CD14-positive monocyte (primary cell): ENCODE measurements at regions not wholly inside any gene's neighbourhood (a gene's known extent, or its start where the extent isn't known, plus 50 kb on each side); places are given as distances from the start of the nearest gene placed in this dataset.

Experiments used
- DNase-seq, 3 donors: peaks; one replicate each; pipeline ENCODE4 v3.0.0-alpha.2; 2011 to 2022
- H2AFZ ChIP-seq: 2 replicates; pipeline ENCODE4 v1.6.0; 2012; ENCODE audit warnings: mild to moderate bottlenecking, low read depth, low read length, inconsistent platforms; ENCODE audit not compliant: insufficient read depth, poor library complexity, severe bottlenecking
- H3K27ac ChIP-seq, 2 donors: 1 replicate in 1 of 2; 2 replicates in 1 of 2; pipeline ENCODE4 v1.5.1; 2012 to 2013; ENCODE audit warnings: low read length in 2 of 2, control low read depth in 1 of 2, inconsistent platforms in 1 of 2, low read depth in 1 of 2, mild to moderate bottlenecking in 1 of 2
- H3K27me3 ChIP-seq, 2 donors: one replicate each; pipeline versions ENCODE4 v1.6.0 to v1.6.1; 2011 to 2013; ENCODE audit warnings: low read length in 2 of 2; ENCODE audit not compliant: control insufficient read depth in 2 of 2, insufficient read depth in 2 of 2
- H3K36me3 ChIP-seq, 2 donors: replicated peaks in 1 of 2; 1 replicate in 1 of 2; 2 replicates in 1 of 2; pipeline versions ENCODE4 v1.5.1 to v1.6.1; 2012 to 2013; ENCODE audit warnings: low read length in 2 of 2, control low read depth in 1 of 2, inconsistent platforms in 1 of 2, mild to moderate bottlenecking in 1 of 2; ENCODE audit not compliant: insufficient read depth in 2 of 2, control insufficient read depth in 1 of 2
- H3K4me1 ChIP-seq, 2 donors: 1 replicate in 1 of 2; 2 replicates in 1 of 2; pipeline versions ENCODE4 v1.5.1 to v1.6.1; 2012 to 2013; ENCODE audit warnings: low read length in 2 of 2, control low read depth in 1 of 2, inconsistent platforms in 1 of 2, mild to moderate bottlenecking in 1 of 2, moderate library complexity in 1 of 2; ENCODE audit not compliant: insufficient read depth in 2 of 2, control insufficient read depth in 1 of 2
- H3K4me2 ChIP-seq: replicated peaks from 2 replicates; pipeline ENCODE3; 2012; ENCODE audit warnings: low read length, moderate library complexity, mild to moderate bottlenecking; ENCODE audit not compliant: poor library complexity, severe bottlenecking; ENCODE audit errors: extremely low read depth
- H3K4me3 ChIP-seq, 3 experiments: fragments of 200-600 bp in 1 of 3; sonication (generic) in 1 of 3; replicated peaks in 1 of 3; 1 replicate in 2 of 3; 2 replicates in 1 of 3; pipeline ENCODE4 v1.5.1; 2011 to 2013; ENCODE audit warnings: low read length in 3 of 3, mild to moderate bottlenecking in 3 of 3, control low read depth in 2 of 3, low read depth in 2 of 3, inconsistent platforms in 1 of 3, moderate library complexity in 1 of 3
- H3K79me2 ChIP-seq: 2 replicates; pipeline ENCODE4 v1.6.0; 2012; ENCODE audit warnings: mild to moderate bottlenecking, control low read depth, inconsistent platforms, low read length, moderate library complexity; ENCODE audit not compliant: insufficient read depth
- H3K9ac ChIP-seq: 2 replicates; pipeline ENCODE4 v1.6.0; 2017; ENCODE audit warnings: low read length, mild to moderate bottlenecking; ENCODE audit not compliant: insufficient read depth, poor library complexity, severe bottlenecking
- H3K9me3 ChIP-seq, 2 donors: replicated peaks in 1 of 2; 1 replicate in 1 of 2; 2 replicates in 1 of 2; pipeline versions ENCODE4 v1.5.1 to v1.6.1; 2012 to 2013; ENCODE audit warnings: low read length in 2 of 2, control low read depth in 1 of 2; ENCODE audit not compliant: control insufficient read depth in 1 of 2, insufficient read depth in 1 of 2
- H4K20me1 ChIP-seq: 2 replicates; pipeline ENCODE4 v1.6.0; 2012; ENCODE audit warnings: mild to moderate bottlenecking, low read length, control low read depth, moderate library complexity; ENCODE audit not compliant: insufficient read depth
- H3K27ac Mint-ChIP-seq, 7 donors: one replicate each; pipeline ENCODE4 v1.8.0; 2020; ENCODE audit warnings: mild to moderate bottlenecking in 7 of 7, mixed read lengths in 7 of 7, moderate library complexity in 6 of 7, inconsistent platforms in 2 of 7
- H3K27me3 Mint-ChIP-seq, 3 donors: one replicate each; pipeline ENCODE4 v1.8.0; 2021 to 2022; ENCODE audit warnings: low read depth in 3 of 3, mild to moderate bottlenecking in 3 of 3, mixed read lengths in 3 of 3, moderate library complexity in 3 of 3, inconsistent platforms in 1 of 3
- H3K36me3 Mint-ChIP-seq, 2 donors: one replicate each; pipeline ENCODE4 v1.8.0; 2020; ENCODE audit warnings: mixed read lengths in 2 of 2, inconsistent platforms in 1 of 2, mild to moderate bottlenecking in 1 of 2
- H3K4me1 Mint-ChIP-seq: one replicate; pipeline ENCODE4 v1.8.0; 2020; ENCODE audit warnings: mild to moderate bottlenecking, mixed read lengths
- H3K4me3 Mint-ChIP-seq, 2 donors: one replicate each; pipeline ENCODE4 v1.8.0; 2020; ENCODE audit warnings: mild to moderate bottlenecking in 2 of 2, mixed read lengths in 2 of 2, moderate library complexity in 1 of 2
- H3K9me3 Mint-ChIP-seq, 7 donors: one replicate each; pipeline ENCODE4 v1.8.0; 2020 to 2022; ENCODE audit warnings: mixed read lengths in 7 of 7, mild to moderate bottlenecking in 6 of 7, moderate library complexity in 6 of 7, inconsistent platforms in 2 of 7
- CTCF ChIP-seq: fragments of 200-600 bp; IDR thresholded peaks from one replicate; pipeline ENCODE4 v1.8.0; 2022; ENCODE audit warnings: antibody characterized with exemption, mild to moderate bottlenecking
- WGBS: methylation state at CpG from one replicate; pipeline ENCODE4 v1.1.5; 2013; ENCODE audit warnings: missing lambda C conversion rate; ENCODE audit not compliant: insufficient coverage; 5-methylcytosine and 5-hydroxymethylcytosine counted together
- intact Hi-C, 2 donors: fragments of 100-400 bp; cut with micrococcal nuclease; formaldehyde crosslinking; loops; one replicate each; pipeline versions ENCODE4 v1.15.0 to v1.15.1; 2023

GRCh38 chr11:71336176-71336995 lies 84.0 kb upstream of the SHANK2 start:
- H2AFZ ChIP-seq = no peak overlapping the region
- H3K4me3 ChIP-seq = no peak overlapping the region
- no peaks in the 10 kb centered on the region for H3K79me2 ChIP-seq
- no peak for TF ChIP-seq CTCF
- no peaks in the 10 kb centered on the region for H3K36me3 Mint-ChIP-seq
- no peak overlapping the region for H3K4me2 ChIP-seq
- peaks cover 0 to 20% (median 11%) of the 10 kb centered on the region in 7 donors for H3K9me3 Mint-ChIP-seq
- no peak overlapping the region for H3K27ac ChIP-seq
- no peak for DNase-seq
- intact Hi-C loops = no loop called here
- H3K27me3 ChIP-seq = no peaks in the 10 kb centered on the region
- H3K4me1 ChIP-seq = no peaks in the 10 kb centered on the region
- H3K4me1 Mint-ChIP-seq = no peaks in the 10 kb centered on the region
- 100% methylated on average over 5 of the region's 9 CpGs for WGBS
- no peak overlapping the region for H3K9ac ChIP-seq
- H3K4me3 Mint-ChIP-seq = no peak overlapping the region
- peaks cover 5 to 17% (median 6%) of the 10 kb centered on the region in 3 donors for H3K27me3 Mint-ChIP-seq
- no peaks in the 10 kb centered on the region for H3K36me3 ChIP-seq
- H4K20me1 ChIP-seq = no peaks in the 10 kb centered on the region
- no peak overlapping the region for H3K27ac Mint-ChIP-seq
- peaks cover 13 to 20% of the 10 kb centered on the region in 2 donors for H3K9me3 ChIP-seq

GRCh38 chr11:71335371-71335770 lies 83.0 kb upstream of the SHANK2 start:
- TF ChIP-seq CTCF = no peak
- Histone ChIP-seq H3K27ac (no peak overlapping the region), H3K79me2 (no peaks in the 10 kb centered on the region), H3K4me3 (no peak overlapping the region), H2AFZ (no peak overlapping the region), H3K4me2 (no peak overlapping the region), H3K9me3 (peaks cover 13 to 20% of the 10 kb centered on the region in 2 donors), H3K9ac (no peak overlapping the region), H3K36me3 (no peaks in the 10 kb centered on the region), H3K4me1 (no peaks in the 10 kb centered on the region), H3K27me3 (no peaks in the 10 kb centered on the region), H4K20me1 (no peaks in the 10 kb centered on the region)
- H3K27me3 Mint-ChIP-seq = peaks cover 4 to 15% (median 7%) of the 10 kb centered on the region in 3 donors
- WGBS = 85% methylated on average over 1 of the region's 1 CpG
- DNase-seq = no peak
- peaks cover 0 to 20% (median 11%) of the 10 kb centered on the region in 7 donors for H3K9me3 Mint-ChIP-seq
- H3K27ac Mint-ChIP-seq = no peak overlapping the region
- no peaks in the 10 kb centered on the region for H3K4me1 Mint-ChIP-seq
- no peaks in the 10 kb centered on the region for H3K36me3 Mint-ChIP-seq
- H3K4me3 Mint-ChIP-seq = no peak overlapping the region
- intact Hi-C loops = no loop called here
